Gastrocnemius medialis (tissue), 4 donors: ENCODE measurements at regions not wholly inside any gene's neighbourhood (a gene's known extent, or its start where the extent isn't known, plus 50 kb on each side); places are given as distances from the start of the nearest gene placed in this dataset.
"Not testable (repeated sequence)": the region's sequence is repeated elsewhere in the genome, so short reads cannot be mapped to it uniquely, and the experiment has no call there.

ENCODE experiments used
- CTCF ChIP-seq, 5 experiments: fragments of 450-650 bp in 3 of 5; fragments of 200-600 bp in 2 of 5; sonication (generic) in 2 of 5; IDR thresholded peaks in 4 of 5; conservative IDR thresholded peaks in 1 of 5; 1 replicate in 4 of 5; 2 replicates in 1 of 5; pipeline ENCODE4 v1.5.1; 2016 to 2019; ENCODE audit warnings: antibody characterized with exemption in 5 of 5, mild to moderate bottlenecking in 3 of 5, moderate library complexity in 3 of 5
- POLR2A ChIP-seq, 2 donors: fragments of 450-650 bp; IDR thresholded peaks; one replicate each; pipeline ENCODE4 v1.6.1; 2017; ENCODE audit warnings: antibody characterized with exemption in 2 of 2, mild to moderate bottlenecking in 2 of 2, moderate library complexity in 2 of 2

DNA sequence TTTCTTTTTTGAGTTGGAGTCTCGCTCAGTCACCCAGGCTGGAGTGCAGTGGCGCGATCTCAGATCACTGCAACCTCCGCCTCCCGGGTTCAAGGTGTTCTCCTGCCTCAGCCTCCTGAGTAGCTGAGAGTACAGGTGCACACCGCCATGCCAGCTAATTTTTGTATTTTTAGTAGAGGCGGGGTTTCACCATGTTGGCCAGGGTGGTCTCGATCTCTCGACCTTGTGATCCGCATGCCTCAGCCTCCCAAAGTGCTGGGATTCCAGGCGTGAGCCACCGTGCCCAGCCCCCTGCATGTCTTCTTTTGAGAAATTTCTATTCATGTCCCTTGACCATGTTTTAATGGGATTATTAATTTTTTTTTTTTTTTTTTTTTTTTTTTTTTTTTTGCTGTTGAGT is 430.5 kb upstream of the DDX18 start:
- TF ChIP-seq POLR2A (IDR thresholded peaks at IDR 0.05); CTCF (IDR thresholded peaks at IDR 0.05 in 4 of 5, conservative IDR thresholded peaks at IDR 0.05 in 1 of 5): not testable (repeated sequence)
